ENCODE measurements at regions not wholly inside any gene's neighbourhood (a gene's known extent, or its start where the extent isn't known, plus 50 kb on each side); places are given as distances from the start of the nearest gene placed in this dataset.

DNA sequence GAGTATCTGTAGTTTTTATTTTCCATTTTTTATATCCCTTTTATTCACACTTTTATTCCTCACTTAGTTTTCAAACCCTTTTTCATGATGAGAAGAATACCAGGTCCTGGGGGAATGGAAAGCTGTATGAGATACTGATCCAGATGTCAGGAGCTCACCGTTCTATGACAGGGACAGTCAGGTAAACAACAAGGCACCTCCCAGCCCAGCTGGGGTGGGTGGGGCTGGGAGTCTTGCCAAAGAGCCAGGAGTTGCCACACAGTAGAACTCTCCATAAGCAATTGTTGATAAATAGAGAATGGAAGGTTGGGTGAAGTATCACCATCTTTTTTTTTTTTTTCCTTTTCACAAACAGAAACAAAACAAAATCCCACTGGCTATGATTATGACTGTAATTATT, 225.8 kb downstream of the NSG2 start:
- no peaks in the 10 kb centered on the region for H3K4me1 ChIP-seq (ENCODE audit: insufficient read depth)
- H2AFZ ChIP-seq, result no peak overlapping the region
- no peaks in the 10 kb centered on the region for H3K27me3 ChIP-seq (replicated peaks; ENCODE audit: insufficient read depth)
- no peaks in the 10 kb centered on the region for H4K20me1 ChIP-seq (ENCODE audit: insufficient read depth)
- no peak for TF ChIP-seq EZH2phosphoT487 (IDR thresholded peaks at IDR 0.05; ENCODE audit: insufficient read depth, low read depth)
- TF ChIP-seq EZH2 (IDR thresholded peaks at IDR 0.05; ENCODE audit: insufficient read depth, poor library complexity, severe bottlenecking), result no peak
- 3 to 6% methylated on average over 1 of the region's 1 CpG for WGBS, 2 experiments (ENCODE audit: low coverage in 1 of 2, low lambda C conversion rate in 2 of 2, missing lambda C conversion rate in 2 of 2)
- no peak overlapping the region for H3K4me3 ChIP-seq
- H3K9me2 ChIP-seq (ENCODE audit: insufficient read depth), result no peaks in the 10 kb centered on the region
- no peak overlapping the region for H3K9ac ChIP-seq
- no peak overlapping the region for H3K4me2 ChIP-seq (ENCODE audit: unreplicated experiment)
- H3K27ac ChIP-seq, result no peak overlapping the region
- in situ Hi-C loops (cut with MboI), result no loop called here
- H3K79me2 ChIP-seq (ENCODE audit: insufficient read depth), result no peaks in the 10 kb centered on the region
- H3F3A ChIP-seq (ENCODE audit: insufficient read depth), result no peaks in the 10 kb centered on the region
- DNase-seq, result no peak
- no peaks in the 10 kb centered on the region for H3K9me3 ChIP-seq (ENCODE audit: low read depth)
- H3K36me3 ChIP-seq (ENCODE audit: low read depth), result no peaks in the 10 kb centered on the region

- Histone ChIP-seq H3K4me1 (ENCODE audit: insufficient read depth) (no peaks in the 10 kb centered on the region), H3K9ac (no peak overlapping the region), H3F3A (ENCODE audit: insufficient read depth) (no peaks in the 10 kb centered on the region), H3K4me3 (no peak overlapping the region), H3K27me3 (replicated peaks; ENCODE audit: insufficient read depth) (no peaks in the 10 kb centered on the region), H3K27ac (no peak overlapping the region), H2AFZ (no peak overlapping the region), H3K9me3 (ENCODE audit: low read depth) (no peaks in the 10 kb centered on the region), H3K4me2 (ENCODE audit: unreplicated experiment) (no peak overlapping the region), H3K9me2 (ENCODE audit: insufficient read depth) (no peaks in the 10 kb centered on the region), H3K79me2 (ENCODE audit: insufficient read depth) (no peaks in the 10 kb centered on the region), H3K36me3 (ENCODE audit: low read depth) (no peaks in the 10 kb centered on the region), H4K20me1 (ENCODE audit: insufficient read depth) (no peaks in the 10 kb centered on the region)
- 6 to 10% methylated on average over 2 of the region's 2 CpGs for WGBS, 2 experiments (ENCODE audit: low coverage in 1 of 2, low lambda C conversion rate in 2 of 2, missing lambda C conversion rate in 2 of 2)
- in situ Hi-C loops (cut with MboI), result no loop called here
- TF ChIP-seq EZH2phosphoT487 (IDR thresholded peaks at IDR 0.05; ENCODE audit: insufficient read depth, low read depth) (no peak), EZH2 (IDR thresholded peaks at IDR 0.05; ENCODE audit: insufficient read depth, poor library complexity, severe bottlenecking) (no peak)
- DNase-seq, result no peak
Measured at GRCh38 chr5:174272671-174273070, 227.2 kb downstream of the NSG2 start.

- Histone ChIP-seq H3K79me2 (ENCODE audit: insufficient read depth) (no peaks in the 10 kb centered on the region), H3K36me3 (ENCODE audit: low read depth) (no peaks in the 10 kb centered on the region), H4K20me1 (ENCODE audit: insufficient read depth) (no peaks in the 10 kb centered on the region), H3K4me3 (no peak overlapping the region), H3K27me3 (replicated peaks; ENCODE audit: insufficient read depth) (no peaks in the 10 kb centered on the region), H3K27ac (no peak overlapping the region), H3K9ac (no peak overlapping the region), H2AFZ (no peak overlapping the region), H3K4me2 (ENCODE audit: unreplicated experiment) (no peak overlapping the region), H3K9me2 (ENCODE audit: insufficient read depth) (no peaks in the 10 kb centered on the region), H3K9me3 (ENCODE audit: low read depth) (no peaks in the 10 kb centered on the region), H3K4me1 (ENCODE audit: insufficient read depth) (no peaks in the 10 kb centered on the region), H3F3A (ENCODE audit: insufficient read depth) (no peaks in the 10 kb centered on the region)
- in situ Hi-C loops (cut with MboI), result no loop called here
- no peak for DNase-seq
- no peak for TF ChIP-seq EZH2phosphoT487 (IDR thresholded peaks at IDR 0.05; ENCODE audit: insufficient read depth, low read depth)
- no peak for TF ChIP-seq EZH2 (IDR thresholded peaks at IDR 0.05; ENCODE audit: insufficient read depth, poor library complexity, severe bottlenecking)
- WGBS, 2 experiments (ENCODE audit: low coverage in 1 of 2, low lambda C conversion rate in 2 of 2, missing lambda C conversion rate in 2 of 2), result 15 to 23% methylated on average over 4 of the region's 4 CpGs
Measured at GRCh38 chr5:174273325-174273724, 227.8 kb downstream of the NSG2 start.

DNA sequence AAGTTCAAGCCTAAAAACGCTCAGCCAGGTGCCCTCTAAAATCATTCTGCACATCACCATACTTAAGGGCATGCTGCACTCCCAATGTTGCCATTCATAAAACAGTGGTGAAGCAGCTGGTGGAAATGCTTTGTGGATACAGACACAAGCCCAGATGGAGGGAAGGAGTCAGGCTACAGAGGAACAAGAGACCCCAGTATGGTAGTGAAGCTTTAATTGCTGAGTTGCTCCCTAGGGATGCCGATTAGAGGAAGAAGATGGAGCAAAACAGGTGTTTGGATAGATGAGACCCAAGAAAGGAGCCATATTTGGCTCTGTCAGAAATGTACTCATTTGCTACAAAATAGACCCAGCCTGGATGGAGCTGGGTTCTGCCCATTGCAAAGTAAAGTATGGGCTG, 230.5 kb downstream of the NSG2 start:
- Histone ChIP-seq H3K9ac (no peak overlapping the region), H4K20me1 (ENCODE audit: insufficient read depth) (no peaks in the 10 kb centered on the region), H3K4me2 (ENCODE audit: unreplicated experiment) (no peak overlapping the region), H3F3A (ENCODE audit: insufficient read depth) (no peaks in the 10 kb centered on the region), H3K9me2 (ENCODE audit: insufficient read depth) (no peaks in the 10 kb centered on the region), H3K9me3 (ENCODE audit: low read depth) (no peaks in the 10 kb centered on the region), H2AFZ (no peak overlapping the region), H3K27ac (no peak overlapping the region), H3K27me3 (replicated peaks; ENCODE audit: insufficient read depth) (no peaks in the 10 kb centered on the region), H3K4me3 (no peak overlapping the region), H3K36me3 (ENCODE audit: low read depth) (no peaks in the 10 kb centered on the region), H3K79me2 (ENCODE audit: insufficient read depth) (no peaks in the 10 kb centered on the region), H3K4me1 (ENCODE audit: insufficient read depth) (no peaks in the 10 kb centered on the region)
- TF ChIP-seq EZH2 (IDR thresholded peaks at IDR 0.05; ENCODE audit: insufficient read depth, poor library complexity, severe bottlenecking), result no peak
- TF ChIP-seq EZH2phosphoT487 (IDR thresholded peaks at IDR 0.05; ENCODE audit: insufficient read depth, low read depth), result no peak
- in situ Hi-C loops (cut with MboI), result no loop called here
- WGBS, 2 experiments (ENCODE audit: low coverage in 1 of 2, low lambda C conversion rate in 2 of 2, missing lambda C conversion rate in 2 of 2), result 3 to 8% methylated on average over 2 of the region's 2 CpGs
- no peak for DNase-seq
